SK-N-SH (cell line): ENCODE measurements at regions not wholly inside any gene's neighbourhood (a gene's known extent, or its start where the extent isn't known, plus 50 kb on each side); places are given as distances from the start of the nearest gene placed in this dataset.

Experiments used
- CTCF ChIP-seq: fragments of 200-600 bp; sonication (generic); IDR thresholded peaks from 2 replicates; pipeline ENCODE4 v1.6.1; 2017; ENCODE audit warnings: antibody characterized with exemption, mild to moderate bottlenecking, moderate library complexity
- EP300 ChIP-seq, 2 experiments: IDR thresholded peaks; 2 replicates each; pipeline versions ENCODE4 v1.4.0 to v1.6.1; 2012; ENCODE audit warnings: borderline replicate concordance in 1 of 2, low read depth in 1 of 2, low read length in 1 of 2
- EZH2phosphoT487 ChIP-seq: fragments of 200-600 bp; sonication (generic); IDR thresholded peaks from 2 replicates; pipeline ENCODE4 v1.6.1; 2017; ENCODE audit warnings: low read depth, mixed run types, mild to moderate bottlenecking, antibody characterized with exemption, moderate library complexity, borderline replicate concordance
- MAX ChIP-seq: IDR thresholded peaks from 2 replicates; pipeline ENCODE4 v1.4.0; 2012; ENCODE audit warnings: low read depth
- MEF2A ChIP-seq: IDR thresholded peaks from 2 replicates; pipeline ENCODE4 v1.4.0; 2012; ENCODE audit warnings: low read depth, borderline replicate concordance
- POLR2AphosphoS5 ChIP-seq: IDR thresholded peaks from 2 replicates; pipeline ENCODE4 v1.6.1; 2012; ENCODE audit warnings: low read depth, low read length
- RXRA ChIP-seq: IDR thresholded peaks from 2 replicates; pipeline ENCODE4 v1.4.0; 2012; ENCODE audit warnings: low read depth, mild to moderate bottlenecking, borderline replicate concordance

GRCh38 chr5:60435808-60436207, 264.2 kb downstream of the DEPDC1B start:
- TF ChIP-seq CTCF (no peak), EZH2phosphoT487 (no peak), MAX (no peak), MEF2A (no peak), POLR2AphosphoS5 (no peak), RXRA (no peak), EP300 (IDR thresholded peaks at IDR 0.05; ENCODE audit: borderline replicate concordance in 1 of 2, low read depth in 1 of 2, low read length in 1 of 2) (no peak)
